ENCODE measurements at regions not wholly inside any gene's neighbourhood (a gene's known extent, or its start where the extent isn't known, plus 50 kb on each side); places are given as distances from the start of the nearest gene placed in this dataset.

DNA sequence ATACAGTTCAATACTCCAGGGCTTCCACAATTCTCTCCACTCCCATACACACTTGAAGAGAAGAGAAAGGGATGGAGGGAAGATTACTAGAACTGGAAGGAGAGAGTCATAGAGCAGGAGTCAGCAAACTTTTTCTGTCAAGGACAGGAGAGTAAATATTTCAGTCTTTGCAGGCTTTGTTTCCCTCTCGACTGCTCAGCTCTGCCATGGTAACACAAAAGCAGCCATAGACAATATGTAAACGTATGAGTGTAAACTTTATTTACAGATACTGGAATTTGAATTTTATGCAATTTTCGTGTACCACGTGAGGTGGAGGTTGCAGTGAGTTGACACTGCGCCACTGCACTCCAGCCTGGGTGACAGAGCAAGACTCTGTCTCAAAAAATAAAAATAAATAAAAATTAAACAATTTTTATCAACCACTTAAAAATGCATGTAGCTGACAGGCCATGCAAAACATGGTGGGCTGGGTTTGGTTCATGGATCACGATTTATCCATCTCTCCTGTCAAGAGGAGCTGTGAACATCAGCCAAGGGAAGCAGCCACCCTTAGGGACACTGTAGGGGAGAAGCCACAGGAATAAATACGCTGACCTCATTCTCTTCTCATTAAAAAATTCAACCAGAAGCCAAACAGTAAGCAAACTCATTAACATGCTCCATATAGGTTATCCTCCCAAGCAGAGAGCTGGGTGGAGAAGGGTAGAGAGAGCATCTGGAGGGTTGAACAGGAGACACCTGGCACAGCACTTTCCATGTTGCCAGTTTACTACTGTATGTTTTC, 266.4 kb upstream of the FN1 start:
- H3K4me1 ChIP-seq (ENCODE audit: control insufficient read depth, insufficient read depth, low read length) = no peaks in the 10 kb centered on the region
- H3K36me3 ChIP-seq (ENCODE audit: control insufficient read depth, insufficient read depth, low read length) = no peaks in the 10 kb centered on the region
- no peaks in the 10 kb centered on the region for H3K27me3 ChIP-seq (ENCODE audit: control insufficient read depth, insufficient read depth, low read length)
- H3K9ac ChIP-seq (ENCODE audit: low read depth, low read length) = no peak overlapping the region
- H3K9me3 ChIP-seq (ENCODE audit: control insufficient read depth, insufficient read depth, low read length) = no peaks in the 10 kb centered on the region
- H3K4me3 ChIP-seq (ENCODE audit: low read depth, low read length) = no peak overlapping the region

DNA sequence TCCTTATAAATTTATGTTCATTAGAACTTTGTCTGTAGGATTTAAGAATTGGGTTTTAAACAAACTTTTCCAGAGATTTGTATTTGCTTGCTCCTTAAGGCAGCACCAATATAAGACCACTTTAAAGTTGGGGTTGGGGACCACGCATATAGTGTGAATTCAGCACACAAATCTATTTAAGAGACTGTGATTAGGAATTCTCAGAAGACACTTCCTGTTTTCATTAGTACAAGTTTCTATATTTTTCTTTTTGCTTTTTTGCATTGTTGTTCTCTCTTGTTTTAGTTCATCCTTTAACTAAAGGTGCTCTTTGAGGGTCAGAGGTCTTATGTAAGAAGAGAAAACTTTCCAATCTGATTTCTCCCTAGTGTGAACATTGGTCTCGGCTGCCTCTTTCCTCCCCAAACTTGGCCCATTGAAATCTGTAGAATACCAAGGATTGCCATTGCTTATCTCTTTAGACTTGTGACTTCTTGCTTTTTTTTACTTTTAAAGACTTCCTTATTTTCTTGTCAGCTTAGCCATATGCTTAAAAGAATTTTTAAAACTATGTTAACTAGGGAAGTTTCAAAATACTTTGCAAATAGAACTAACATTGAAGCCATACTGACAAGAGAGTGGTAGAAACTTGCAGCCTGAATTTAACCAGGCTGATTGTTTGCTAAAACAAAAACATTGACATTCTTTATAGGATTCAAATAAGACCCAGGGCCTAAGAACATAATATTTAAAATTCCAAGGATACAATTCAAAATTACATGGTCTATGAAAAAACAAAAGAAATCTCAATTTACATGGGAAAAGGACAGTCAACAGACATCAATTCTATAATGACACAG, 264.1 kb upstream of the FN1 start:
- no peak overlapping the region for H3K4me3 ChIP-seq (ENCODE audit: low read depth, low read length)
- no peaks in the 10 kb centered on the region for H3K27me3 ChIP-seq (ENCODE audit: control insufficient read depth, insufficient read depth, low read length)
- no peaks in the 10 kb centered on the region for H3K4me1 ChIP-seq (ENCODE audit: control insufficient read depth, insufficient read depth, low read length)
- H3K36me3 ChIP-seq (ENCODE audit: control insufficient read depth, insufficient read depth, low read length) = no peaks in the 10 kb centered on the region
- H3K9me3 ChIP-seq (ENCODE audit: control insufficient read depth, insufficient read depth, low read length) = no peaks in the 10 kb centered on the region
- H3K9ac ChIP-seq (ENCODE audit: low read depth, low read length) = no peak overlapping the region

DNA sequence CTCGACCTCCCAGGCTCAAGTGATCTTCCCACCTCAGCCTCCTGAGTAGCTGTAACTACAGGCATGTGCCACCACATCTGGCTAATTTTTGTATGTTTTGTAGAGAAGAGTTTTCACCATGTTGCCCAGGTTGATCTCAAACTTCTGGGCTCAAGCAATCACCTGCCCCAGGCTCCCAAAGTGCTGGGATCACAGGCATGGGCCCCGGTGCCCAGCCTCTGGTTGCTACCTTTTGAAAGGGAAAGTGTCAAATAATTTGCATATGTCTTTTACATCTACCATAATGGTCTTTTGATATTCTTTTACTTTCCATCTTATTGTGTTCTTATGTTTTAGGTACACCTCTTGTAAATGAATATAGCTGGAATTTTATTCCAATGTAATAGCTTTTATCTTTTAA, 263.1 kb upstream of the FN1 start:
- H3K36me3 ChIP-seq (ENCODE audit: control insufficient read depth, insufficient read depth, low read length) = no peaks in the 10 kb centered on the region
- H3K4me1 ChIP-seq (ENCODE audit: control insufficient read depth, insufficient read depth, low read length) = no peaks in the 10 kb centered on the region
- no peaks in the 10 kb centered on the region for H3K9me3 ChIP-seq (ENCODE audit: control insufficient read depth, insufficient read depth, low read length)
- no peak overlapping the region for H3K4me3 ChIP-seq (ENCODE audit: low read depth, low read length)
- no peaks in the 10 kb centered on the region for H3K27me3 ChIP-seq (ENCODE audit: control insufficient read depth, insufficient read depth, low read length)
- H3K9ac ChIP-seq (ENCODE audit: low read depth, low read length) = no peak overlapping the region

DNA sequence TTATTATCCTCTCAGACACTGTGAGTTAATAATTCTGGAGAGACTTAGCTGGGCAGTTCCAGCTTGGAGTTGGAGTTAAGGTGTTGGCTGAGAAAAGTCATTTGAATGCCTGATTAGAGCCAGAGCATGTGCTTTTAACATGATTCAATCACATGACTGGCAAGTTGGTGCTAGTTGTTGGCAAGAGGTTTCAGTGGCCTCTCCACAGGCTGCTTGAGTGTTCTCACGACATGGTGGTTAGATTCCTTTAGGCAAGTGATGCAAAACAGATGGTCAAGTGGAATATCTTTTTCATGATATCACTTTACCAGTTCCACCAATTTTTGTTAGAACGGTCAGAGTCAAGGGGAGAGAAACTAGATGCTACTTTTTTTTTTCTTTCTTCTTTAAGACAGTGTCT, 262.7 kb upstream of the FN1 start:
- no peak overlapping the region for H3K9ac ChIP-seq (ENCODE audit: low read depth, low read length)
- H3K9me3 ChIP-seq (ENCODE audit: control insufficient read depth, insufficient read depth, low read length) = no peaks in the 10 kb centered on the region

DNA sequence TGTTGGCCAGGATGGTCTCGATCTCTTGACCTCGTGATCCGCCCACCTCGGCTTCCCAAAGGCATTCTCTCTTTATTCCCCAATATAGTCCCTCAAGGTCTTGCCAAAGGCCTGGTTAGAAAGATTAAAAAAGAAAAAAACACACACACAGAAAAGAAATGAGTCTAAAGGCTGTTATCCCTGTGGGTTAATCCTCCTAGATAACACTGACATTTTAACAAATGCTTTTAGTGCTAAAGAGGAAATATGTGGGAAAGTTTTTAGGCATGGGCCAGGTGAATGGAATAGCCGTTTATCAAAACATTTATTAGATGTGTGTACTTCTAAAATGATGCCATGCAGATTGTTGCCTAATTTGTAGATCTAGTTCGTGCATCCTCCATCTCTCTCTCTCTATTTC, 261.6 kb upstream of the FN1 start:
- no peaks in the 10 kb centered on the region for H3K4me1 ChIP-seq (ENCODE audit: control insufficient read depth, insufficient read depth, low read length)
- H3K36me3 ChIP-seq (ENCODE audit: control insufficient read depth, insufficient read depth, low read length) = no peaks in the 10 kb centered on the region
- no peaks in the 10 kb centered on the region for H3K9me3 ChIP-seq (ENCODE audit: control insufficient read depth, insufficient read depth, low read length)
- no peak overlapping the region for H3K9ac ChIP-seq (ENCODE audit: low read depth, low read length)
- no peak overlapping the region for H3K4me3 ChIP-seq (ENCODE audit: low read depth, low read length)
- H3K27me3 ChIP-seq (ENCODE audit: control insufficient read depth, insufficient read depth, low read length) = no peaks in the 10 kb centered on the region

More for the DNA sequence above, 262.7 kb upstream of the FN1 start:
- H3K4me3 ChIP-seq (ENCODE audit: low read depth, low read length) = no peak overlapping the region
- no peaks in the 10 kb centered on the region for H3K27me3 ChIP-seq (ENCODE audit: control insufficient read depth, insufficient read depth, low read length)
- H3K36me3 ChIP-seq (ENCODE audit: control insufficient read depth, insufficient read depth, low read length) = no peaks in the 10 kb centered on the region
- H3K4me1 ChIP-seq (ENCODE audit: control insufficient read depth, insufficient read depth, low read length) = no peaks in the 10 kb centered on the region

DNA sequence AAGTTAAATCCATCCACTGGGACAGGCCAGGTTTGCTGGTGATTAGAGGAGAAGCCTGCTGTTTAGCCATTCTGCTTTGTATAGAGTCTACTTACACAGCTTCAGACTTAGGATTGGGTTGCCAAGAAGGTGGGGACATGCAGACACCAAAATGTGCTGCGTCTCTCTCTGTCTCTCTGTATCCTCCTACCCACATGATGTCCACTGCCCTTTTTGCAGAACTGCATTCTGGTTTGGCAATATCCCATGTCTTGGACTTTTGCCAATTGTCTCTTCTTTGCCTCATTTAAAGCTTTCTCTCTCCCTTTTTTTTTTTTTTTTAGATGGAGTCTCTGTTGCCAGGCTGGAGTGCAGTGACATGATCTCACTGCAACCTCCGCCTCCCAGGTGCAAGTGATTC, 261.1 kb upstream of the FN1 start:
- no peaks in the 10 kb centered on the region for H3K4me1 ChIP-seq (ENCODE audit: control insufficient read depth, insufficient read depth, low read length)
- no peaks in the 10 kb centered on the region for H3K36me3 ChIP-seq (ENCODE audit: control insufficient read depth, insufficient read depth, low read length)
- H3K4me3 ChIP-seq (ENCODE audit: low read depth, low read length) = no peak overlapping the region
- H3K27me3 ChIP-seq (ENCODE audit: control insufficient read depth, insufficient read depth, low read length) = no peaks in the 10 kb centered on the region
- no peak overlapping the region for H3K9ac ChIP-seq (ENCODE audit: low read depth, low read length)
- no peaks in the 10 kb centered on the region for H3K9me3 ChIP-seq (ENCODE audit: control insufficient read depth, insufficient read depth, low read length)

DNA sequence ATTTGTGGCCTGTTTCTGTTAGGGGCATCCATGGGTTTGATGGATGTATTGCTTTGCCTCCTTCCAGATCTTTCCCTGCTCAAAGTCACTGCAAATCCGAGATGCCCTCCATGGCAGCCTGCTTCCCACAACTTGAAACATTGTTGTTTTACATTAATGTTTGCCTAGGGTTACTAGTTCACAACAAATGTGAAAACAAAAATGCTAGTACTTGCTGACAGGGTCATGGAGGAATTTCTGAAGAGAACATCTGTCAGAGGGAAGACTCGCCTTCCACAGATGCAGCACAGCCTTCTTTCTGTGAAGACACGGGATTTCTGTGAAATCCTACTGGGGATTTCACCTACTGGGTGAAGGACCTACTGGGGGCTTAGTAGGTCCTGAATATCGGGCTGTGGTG, 260.0 kb upstream of the FN1 start:
- Histone ChIP-seq H3K36me3 (ENCODE audit: control insufficient read depth, insufficient read depth, low read length) (no peaks in the 10 kb centered on the region), H3K4me3 (ENCODE audit: low read depth, low read length) (no peak overlapping the region), H3K27me3 (ENCODE audit: control insufficient read depth, insufficient read depth, low read length) (no peaks in the 10 kb centered on the region), H3K4me1 (ENCODE audit: control insufficient read depth, insufficient read depth, low read length) (no peaks in the 10 kb centered on the region), H3K9ac (ENCODE audit: low read depth, low read length) (no peak overlapping the region), H3K9me3 (ENCODE audit: control insufficient read depth, insufficient read depth, low read length) (no peaks in the 10 kb centered on the region)

DNA sequence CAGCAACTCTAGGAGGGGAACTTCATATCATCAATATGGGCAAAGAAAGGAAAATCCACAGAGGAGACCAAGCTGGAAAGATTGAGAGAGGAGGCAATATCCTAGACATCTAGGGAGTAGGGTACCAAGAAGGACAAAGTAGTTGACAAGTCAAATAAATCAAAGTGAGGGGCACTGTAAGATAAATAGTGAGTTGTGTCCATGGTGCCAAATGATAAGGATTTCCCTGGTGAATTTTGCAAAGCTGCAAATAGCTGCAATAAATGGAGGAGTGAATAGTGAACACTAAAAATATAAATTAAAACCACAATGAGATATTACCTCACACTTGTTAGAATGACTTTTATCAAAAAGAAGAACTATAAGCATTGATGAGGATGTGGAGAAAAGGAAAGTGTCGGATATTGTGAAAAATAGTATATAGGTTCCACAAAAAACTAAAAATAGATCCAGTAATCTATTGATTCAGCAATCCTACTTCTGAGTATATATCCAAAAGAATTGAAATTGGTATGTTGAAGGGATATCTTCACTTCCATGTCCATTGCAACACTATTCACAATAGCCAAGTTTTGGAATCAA, 258.2 kb upstream of the FN1 start:
- Histone ChIP-seq H3K27me3 (ENCODE audit: control insufficient read depth, insufficient read depth, low read length) (no peaks in the 10 kb centered on the region), H3K4me1 (ENCODE audit: control insufficient read depth, insufficient read depth, low read length) (no peaks in the 10 kb centered on the region), H3K9me3 (ENCODE audit: control insufficient read depth, insufficient read depth, low read length) (no peaks in the 10 kb centered on the region), H3K9ac (ENCODE audit: low read depth, low read length) (no peak overlapping the region), H3K4me3 (ENCODE audit: low read depth, low read length) (no peak overlapping the region), H3K36me3 (ENCODE audit: control insufficient read depth, insufficient read depth, low read length) (no peaks in the 10 kb centered on the region)

DNA sequence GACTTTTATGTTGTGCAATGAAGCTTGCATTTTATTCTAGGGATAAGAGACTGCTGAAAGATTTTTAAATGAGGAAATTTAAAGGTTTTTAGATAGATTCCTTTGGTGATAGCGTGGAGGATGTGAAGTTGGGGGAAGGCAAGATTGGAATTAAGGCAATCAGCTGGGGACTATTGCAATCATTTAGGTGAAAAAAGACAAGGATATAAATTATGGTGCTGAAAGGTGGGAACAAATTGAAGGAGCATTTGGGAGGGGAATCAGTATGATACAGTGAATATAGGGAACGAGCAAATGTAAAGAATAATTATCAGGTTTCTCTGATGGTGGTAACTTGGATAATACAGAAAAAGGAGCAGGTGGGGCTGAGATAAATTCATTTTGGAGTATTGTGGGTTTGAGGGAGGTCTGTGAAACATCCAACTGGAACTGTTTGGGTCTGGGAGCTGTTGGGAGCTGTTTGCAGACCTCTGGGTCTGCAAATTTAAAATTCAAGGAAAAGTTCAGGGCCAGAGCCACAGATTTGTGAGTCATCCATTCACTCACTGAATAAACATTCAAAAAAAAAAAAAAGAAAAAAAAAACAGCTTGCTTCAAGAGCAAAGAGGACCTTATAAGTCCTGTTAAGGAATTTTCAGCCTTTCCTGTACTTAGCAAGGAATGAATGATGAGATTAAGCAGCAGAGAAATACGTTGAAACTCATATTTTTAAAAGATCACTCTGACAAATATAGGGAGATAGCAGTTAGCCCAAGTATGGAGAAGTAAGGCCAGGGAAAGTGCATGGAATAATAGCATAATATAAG, 257.5 kb upstream of the FN1 start:
- Histone ChIP-seq H3K9ac (ENCODE audit: low read depth, low read length) (no peak overlapping the region), H3K4me1 (ENCODE audit: control insufficient read depth, insufficient read depth, low read length) (no peaks in the 10 kb centered on the region), H3K4me3 (ENCODE audit: low read depth, low read length) (no peak overlapping the region)

DNA sequence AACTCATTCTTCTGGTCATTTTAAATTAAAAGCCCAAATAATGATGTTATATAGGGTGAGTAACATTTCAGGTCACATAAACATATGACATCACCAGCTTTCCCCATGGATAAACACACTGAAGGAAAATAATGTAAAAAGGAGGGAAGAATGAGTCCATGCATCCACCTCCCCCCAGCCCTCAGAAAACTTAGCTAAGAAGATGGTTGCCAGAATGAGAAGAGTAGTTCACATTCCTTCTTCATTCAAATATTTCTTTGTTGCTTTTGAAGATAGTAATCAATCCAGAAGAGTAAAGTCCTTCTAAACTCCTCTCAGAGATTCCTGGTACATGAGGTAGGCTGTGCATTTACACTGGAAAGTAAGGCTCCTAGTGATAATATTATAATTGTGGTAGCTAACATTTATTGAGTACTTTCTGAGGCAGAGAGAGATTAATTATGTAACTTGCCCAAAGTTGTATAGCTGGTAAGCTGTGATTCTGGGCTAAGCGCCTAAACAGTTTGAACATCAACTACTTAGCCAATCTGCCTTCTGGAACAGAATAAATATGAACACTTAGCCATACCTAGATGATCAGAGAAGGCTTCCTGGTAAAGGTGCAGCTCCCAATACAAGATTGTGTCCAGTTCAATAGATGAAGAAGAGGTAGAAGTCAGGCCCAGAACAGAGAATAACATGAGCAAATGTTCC, 256.7 kb upstream of the FN1 start:
- Histone ChIP-seq H3K27me3 (ENCODE audit: control insufficient read depth, insufficient read depth, low read length) (no peaks in the 10 kb centered on the region), H3K4me3 (ENCODE audit: low read depth, low read length) (no peak overlapping the region), H3K4me1 (ENCODE audit: control insufficient read depth, insufficient read depth, low read length) (no peaks in the 10 kb centered on the region), H3K36me3 (ENCODE audit: control insufficient read depth, insufficient read depth, low read length) (no peaks in the 10 kb centered on the region), H3K9ac (ENCODE audit: low read depth, low read length) (no peak overlapping the region), H3K9me3 (ENCODE audit: control insufficient read depth, insufficient read depth, low read length) (no peaks in the 10 kb centered on the region)

More for the DNA sequence above, 257.5 kb upstream of the FN1 start:
- Histone ChIP-seq H3K36me3 (ENCODE audit: control insufficient read depth, insufficient read depth, low read length) (no peaks in the 10 kb centered on the region), H3K9me3 (ENCODE audit: control insufficient read depth, insufficient read depth, low read length) (no peaks in the 10 kb centered on the region), H3K27me3 (ENCODE audit: control insufficient read depth, insufficient read depth, low read length) (no peaks in the 10 kb centered on the region)

DNA sequence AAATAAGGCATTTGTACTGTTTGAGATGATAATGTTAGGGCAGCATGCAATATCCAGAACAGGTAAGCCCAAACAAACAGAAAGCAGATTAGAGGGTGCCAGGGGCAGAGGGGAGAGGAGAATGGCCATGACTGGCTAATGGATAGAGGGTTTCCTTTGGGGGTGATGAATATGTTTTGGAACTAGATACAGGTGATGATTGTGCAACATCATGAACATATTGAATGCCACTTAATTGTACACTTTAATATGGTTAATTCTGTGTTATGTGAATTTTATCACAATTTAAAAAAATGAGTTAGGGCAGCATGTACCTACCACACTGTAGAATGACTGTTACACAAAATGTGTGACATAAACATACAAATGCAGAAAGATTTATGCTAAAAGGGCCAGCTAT, 255.5 kb upstream of the FN1 start:
- no peaks in the 10 kb centered on the region for H3K9me3 ChIP-seq (ENCODE audit: control insufficient read depth, insufficient read depth, low read length)
- no peak overlapping the region for H3K4me3 ChIP-seq (ENCODE audit: low read depth, low read length)
- no peaks in the 10 kb centered on the region for H3K4me1 ChIP-seq (ENCODE audit: control insufficient read depth, insufficient read depth, low read length)
- no peaks in the 10 kb centered on the region for H3K27me3 ChIP-seq (ENCODE audit: control insufficient read depth, insufficient read depth, low read length)
- H3K9ac ChIP-seq (ENCODE audit: low read depth, low read length) = no peak overlapping the region
- no peaks in the 10 kb centered on the region for H3K36me3 ChIP-seq (ENCODE audit: control insufficient read depth, insufficient read depth, low read length)

Data from iPS-15b (cell line).